K562 (cell line): ENCODE measurements at regions not wholly inside any gene's neighbourhood (a gene's known extent, or its start where the extent isn't known, plus 50 kb on each side); places are given as distances from the start of the nearest gene placed in this dataset.

Experiments
- ARID3A ChIP-seq: IDR thresholded peaks from 2 replicates; pipeline ENCODE4 v1.6.1; 2012; ENCODE audit warnings: low read depth, low read length, improper control_type of control experiment, borderline replicate concordance
- ATF7 ChIP-seq: fragments of 450-650 bp; IDR thresholded peaks from 2 replicates; pipeline ENCODE4 v1.7.1; 2014; ENCODE audit warnings: mild to moderate bottlenecking, moderate library complexity
- BCOR ChIP-seq: fragments of 450-650 bp; IDR thresholded peaks from 2 replicates; pipeline ENCODE4 v1.6.1; 2016
- CBX8 ChIP-seq: fragments of 200-600 bp; sonication (generic); IDR thresholded peaks from 2 replicates; pipeline ENCODE4 v1.6.1; 2012; ENCODE audit warnings: borderline replicate concordance, mixed run types, low read depth, mild to moderate bottlenecking, moderate library complexity, mixed read lengths, low read length, control low read depth, inconsistent platforms; ENCODE audit not compliant: poor library complexity, severe bottlenecking; ENCODE audit errors: extremely low read depth
- CHCHD3 ChIP-seq: fragments of 250-450 bp; sonication (Bioruptor Pico); IDR thresholded peaks from 2 replicates; pipeline ENCODE4 v2.1.2; 2022; ENCODE audit warnings: mild to moderate bottlenecking
- CTBP1 ChIP-seq: fragments of 450-650 bp; IDR thresholded peaks from 2 replicates; pipeline ENCODE4 v1.6.1; 2016; ENCODE audit warnings: borderline replicate concordance
- EHMT2 ChIP-seq: fragments of 450-650 bp; IDR thresholded peaks from 2 replicates; pipeline ENCODE4 v1.6.1; 2018; ENCODE audit warnings: antibody characterized with exemption
- FOXA3 ChIP-seq, 2 experiments: fragments of 450-650 bp in 1 of 2; sonication (generic) in 1 of 2; formaldehyde crosslinking; IDR thresholded peaks in 1 of 2; conservative IDR thresholded peaks in 1 of 2; 2 replicates each; pipeline versions ENCODE4 v1.4.0 to v1.8.0; 2020 to 2022; ENCODE audit warnings: mild to moderate bottlenecking in 2 of 2, missing genetic modification reagents in 1 of 2
- HDGF ChIP-seq: fragments of 450-650 bp; IDR thresholded peaks from 2 replicates; pipeline ENCODE4 v1.6.1; 2016
- LARP7 ChIP-seq: fragments of 450-650 bp; IDR thresholded peaks from 2 replicates; pipeline ENCODE4 v1.6.1; 2016
- MECOM ChIP-seq: fragments of 250-450 bp; sonication (Bioruptor Pico); IDR thresholded peaks from 2 replicates; pipeline ENCODE4 v1.8.0; 2022; ENCODE audit warnings: inconsistent platforms
- MYNN ChIP-seq, 2 experiments: sonication (generic); formaldehyde crosslinking in 1 of 2; IDR thresholded peaks; 2 replicates each; pipeline versions ENCODE4 v1.5.0 to v1.6.1; 2016 to 2020; ENCODE audit warnings: antibody characterized with exemption in 1 of 2, missing genetic modification reagents in 1 of 2
- SLC30A9 ChIP-seq: fragments of 250-450 bp; sonication (Bioruptor Pico); IDR thresholded peaks from 2 replicates; pipeline ENCODE4 v1.8.0; 2022; ENCODE audit warnings: mild to moderate bottlenecking, moderate library complexity
- TAF1 ChIP-seq: IDR thresholded peaks from 2 replicates; pipeline ENCODE4 v1.6.1; 2011; ENCODE audit warnings: mild to moderate bottlenecking, low read length, moderate library complexity; ENCODE audit not compliant: insufficient read depth, control insufficient read depth, severe bottlenecking; ENCODE audit errors: extremely low read depth
- THRAP3 ChIP-seq: fragments of 450-650 bp; IDR thresholded peaks from 2 replicates; pipeline ENCODE4 v1.6.1; 2016; ENCODE audit warnings: mild to moderate bottlenecking, inconsistent platforms, borderline replicate concordance
- ZMIZ1 ChIP-seq, 2 experiments: fragments of 150-350 bp in 1 of 2; IDR thresholded peaks; 2 replicates each; pipeline ENCODE4 v1.6.1; 2012 to 2016; ENCODE audit warnings: low read depth in 2 of 2, low read length in 2 of 2, mild to moderate bottlenecking in 1 of 2, moderate library complexity in 1 of 2
- ZNF431 ChIP-seq: sonication (generic); formaldehyde crosslinking; IDR thresholded peaks from 2 replicates; pipeline ENCODE4 v1.8.0; 2022; ENCODE audit warnings: mild to moderate bottlenecking, missing genetic modification reagents
- ZNF655 ChIP-seq: fragments of 250-450 bp; sonication (Bioruptor Pico); IDR thresholded peaks from 2 replicates; pipeline ENCODE4 v1.5.0; 2021
- ZNF76 ChIP-seq: fragments of 250-450 bp; sonication (Bioruptor Pico); IDR thresholded peaks from 2 replicates; pipeline ENCODE4 v1.4.0; 2020; ENCODE audit warnings: mild to moderate bottlenecking, moderate library complexity, borderline replicate concordance
- TF ChIP-seq, protein P1 (sequence below), 2 experiments: IDR thresholded peaks; 2 replicates each; pipeline ENCODE4 v1.6.1; 2011; ENCODE audit warnings: borderline replicate concordance in 1 of 2, control low read depth in 1 of 2, low read depth in 1 of 2, low read length in 1 of 2, mild to moderate bottlenecking in 1 of 2, mixed read lengths in 1 of 2, moderate library complexity in 1 of 2; ENCODE audit not compliant: insufficient read depth in 1 of 2, insufficient read length in 1 of 2, poor library complexity in 1 of 2, severe bottlenecking in 1 of 2; ENCODE audit errors: extremely low read depth in 1 of 2

DNA sequence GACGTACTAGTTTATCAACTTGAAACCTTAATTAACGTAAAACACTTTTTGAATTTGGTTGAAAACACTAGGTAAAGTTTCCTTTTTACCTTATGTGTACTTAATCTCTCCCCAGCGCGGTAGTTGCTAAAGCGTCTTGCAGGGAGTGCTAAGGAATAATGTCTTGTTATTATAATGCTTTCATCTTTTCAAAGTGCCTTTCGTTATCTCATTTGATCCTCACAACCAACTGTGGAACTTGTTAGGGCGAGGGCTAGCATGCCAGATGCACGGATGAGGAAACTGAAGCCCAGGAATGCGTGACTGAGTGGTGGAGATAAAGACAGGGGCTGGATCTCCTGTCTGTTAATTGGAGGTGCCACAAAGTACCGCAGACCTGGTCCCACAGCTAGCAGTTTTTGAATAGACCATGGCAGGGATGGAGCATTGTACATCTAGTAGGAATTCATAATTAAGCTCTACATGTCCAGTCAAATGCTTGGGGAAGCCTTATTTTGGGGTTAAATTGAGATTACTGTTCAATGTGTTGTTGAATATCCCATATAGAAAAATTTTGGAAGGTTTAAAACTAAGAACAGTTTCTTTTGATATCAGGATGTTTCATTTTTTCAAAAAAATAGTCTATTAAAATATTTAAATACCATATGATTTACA, 234.3 kb downstream of the SH2D4B start (continued):
- TF ChIP-seq, protein P1, sequence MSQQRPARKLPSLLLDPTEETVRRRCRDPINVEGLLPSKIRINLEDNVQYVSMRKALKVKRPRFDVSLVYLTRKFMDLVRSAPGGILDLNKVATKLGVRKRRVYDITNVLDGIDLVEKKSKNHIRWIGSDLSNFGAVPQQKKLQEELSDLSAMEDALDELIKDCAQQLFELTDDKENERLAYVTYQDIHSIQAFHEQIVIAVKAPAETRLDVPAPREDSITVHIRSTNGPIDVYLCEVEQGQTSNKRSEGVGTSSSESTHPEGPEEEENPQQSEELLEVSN (IDR thresholded peaks at IDR 0.05; ENCODE audit: borderline replicate concordance in 1 of 2, extremely low read depth in 1 of 2, insufficient read depth in 1 of 2, insufficient read length in 1 of 2, low read depth in 1 of 2, low read length in 1 of 2, poor library complexity in 1 of 2, severe bottlenecking in 1 of 2), result peak in 1 of 2 experiments; percentile 29
- no peak for TF ChIP-seq ZNF76 (CRISPR knock-in tag)
- TF ChIP-seq EHMT2, result 0 out of 2 replicates have a peak, but pooled peaks have one; percentile 46
- TF ChIP-seq MECOM, result peak; percentile 74; the same call in 1 of the 2 replicates
- no peak for TF ChIP-seq SLC30A9 (CRISPR knock-in tag)
- no peak for TF ChIP-seq FOXA3 (CRISPR knock-in tag; conservative IDR thresholded peaks at IDR 0.05 in 1 of 2, IDR thresholded peaks at IDR 0.05 in 1 of 2)
- peak; percentile 89 for TF ChIP-seq MYNN (IDR thresholded peaks at IDR 0.05)
- TF ChIP-seq MYNN (CRISPR knock-in tag; IDR thresholded peaks at IDR 0.05), result no peak
- TF ChIP-seq LARP7, result no peak
- TF ChIP-seq CTBP1, result peak; percentile 99
- TF ChIP-seq HDGF, result no peak
- TF ChIP-seq CHCHD3, result no peak
- no peak for TF ChIP-seq TAF1
- TF ChIP-seq ZNF431 (CRISPR knock-in tag), result no peak
- TF ChIP-seq ZNF655 (CRISPR knock-in tag), result no peak
- TF ChIP-seq ARID3A, result peak; percentile 82; the same call in 1 of the 2 replicates
- TF ChIP-seq BCOR, result peak; percentile 54; the same call in 1 of the 2 replicates
- TF ChIP-seq THRAP3, result no peak
- no peak for TF ChIP-seq CBX8
- TF ChIP-seq ATF7, result peak; percentile 62
- TF ChIP-seq ZMIZ1 (IDR thresholded peaks at IDR 0.05; ENCODE audit: low read depth in 2 of 2, low read length in 2 of 2), result peak in 1 of 2 experiments; percentile 79; a peak in 2 of 4 replicates
